ELR (cell line): ENCODE measurements at regions not wholly inside any gene's neighbourhood (a gene's known extent, or its start where the extent isn't known, plus 50 kb on each side); places are given as distances from the start of the nearest gene placed in this dataset.
A peak's percentile ranks its signal among the peaks of the same experiment; 100 is the strongest.

Source experiments
- DNase-seq: peaks from one replicate; pipeline ENCODE4 v3.0.0-alpha.2; 2015; ENCODE audit warnings: low read depth

GRCh38 chr5:148913493-148913892, 87.1 kb downstream of the ADRB2 start:
- DNase-seq, result no peak

- DNase-seq, result peak; percentile 95
Measured at GRCh38 chr5:148913985-148914431, 87.6 kb downstream of the ADRB2 start.

DNA sequence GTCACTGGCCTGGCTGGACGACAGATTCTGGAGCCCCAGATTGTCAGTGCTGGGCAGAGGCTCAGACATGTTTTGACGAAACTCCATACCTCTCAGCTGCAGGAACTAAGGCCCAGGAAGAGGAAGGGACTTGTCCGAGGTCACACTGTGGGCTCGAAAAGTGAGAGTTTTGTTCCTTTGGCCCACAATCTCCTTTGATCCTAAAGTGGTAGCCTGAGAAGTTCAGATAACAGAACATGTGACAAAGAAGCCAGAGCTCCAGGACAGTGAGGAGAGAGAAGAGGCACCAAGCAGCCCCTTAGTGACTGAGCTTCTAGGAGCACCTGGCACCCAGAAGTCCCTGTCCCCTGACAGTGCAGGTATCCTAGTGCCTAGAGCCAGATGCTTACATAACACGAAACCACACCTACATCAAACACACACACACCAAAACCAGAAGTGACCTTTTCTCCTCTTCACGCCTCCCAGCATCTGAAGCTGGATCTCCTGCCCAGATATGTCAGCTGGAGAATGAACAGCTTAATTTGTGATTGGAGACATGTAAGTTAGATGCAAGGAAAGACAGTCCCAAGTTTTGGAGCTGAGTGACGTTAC, 88.9 kb downstream of the ADRB2 start:
- no peak for DNase-seq

GRCh38 chr5:148920646-148921288, 94.4 kb downstream of the ADRB2 start:
- DNase-seq, result no peak

DNA sequence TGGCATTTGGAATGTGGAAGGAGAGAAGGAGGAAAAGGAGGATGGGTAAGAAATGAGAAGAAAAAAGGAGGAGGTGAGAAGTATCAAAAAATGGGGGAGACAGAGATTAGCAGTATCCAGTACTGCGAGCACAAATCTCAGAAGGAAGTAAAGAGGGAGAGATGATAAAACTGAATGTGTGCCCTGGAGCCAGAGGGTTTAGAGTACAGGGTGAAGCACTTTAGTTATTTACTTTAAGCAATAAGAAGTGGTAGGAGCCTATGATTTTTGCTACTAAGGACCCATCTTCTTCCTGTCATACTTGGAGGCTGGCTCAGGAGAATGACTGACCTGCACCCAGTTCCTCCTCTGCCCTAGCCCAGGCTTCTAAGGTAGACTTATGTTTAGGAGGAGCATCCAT, 94.9 kb downstream of the ADRB2 start:
- no peak for DNase-seq

- DNase-seq, result no peak
Measured at GRCh38 chr5:148922606-148923005, 96.2 kb downstream of the ADRB2 start.

- DNase-seq, result no peak
Measured at GRCh38 chr5:148923023-148923422, 96.6 kb downstream of the ADRB2 start.

DNA sequence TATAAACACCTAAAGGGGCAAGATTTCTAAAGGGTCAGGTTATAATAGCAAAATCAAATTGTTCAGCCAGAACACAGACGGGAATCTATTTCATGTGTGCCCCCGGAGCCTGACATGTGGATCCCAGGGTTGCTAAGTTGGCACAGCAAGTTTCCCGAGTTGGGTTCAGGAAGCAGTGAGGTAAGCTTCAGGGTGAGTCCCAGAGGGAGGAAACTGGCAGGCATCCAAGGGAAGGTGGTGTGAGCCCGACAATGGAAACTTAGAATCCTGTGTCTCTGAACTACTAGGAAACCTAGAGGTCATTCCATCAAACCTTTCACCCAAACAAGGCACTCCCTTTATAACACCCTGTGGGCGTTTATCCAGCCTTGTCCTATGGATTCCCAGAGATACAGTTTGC, 98.4 kb downstream of the ADRB2 start:
- peak; percentile 22 for DNase-seq

DNA sequence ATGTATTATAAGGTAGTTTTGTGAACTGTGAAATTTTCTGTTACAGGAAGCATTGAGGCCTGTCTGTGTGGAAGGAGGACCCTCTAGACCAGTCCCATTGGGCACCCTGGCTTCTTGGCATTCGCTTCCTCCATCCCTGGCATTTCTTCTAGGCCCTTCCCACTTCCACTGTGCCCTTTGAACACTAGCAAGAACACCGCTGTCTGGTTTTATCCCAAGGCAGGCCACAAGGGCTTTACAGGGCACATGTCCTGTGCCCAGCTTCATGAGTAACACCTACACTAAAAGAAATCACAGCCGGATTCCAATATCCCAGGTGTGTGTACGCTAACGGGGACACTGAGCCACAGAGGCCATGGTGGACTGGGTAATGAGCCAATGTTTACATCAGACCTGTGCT, 99.8 kb downstream of the ADRB2 start:
- no peak for DNase-seq

GRCh38 chr5:148927307-148927946, 101.0 kb downstream of the ADRB2 start:
- no peak for DNase-seq

- DNase-seq, result peak; percentile 70
Measured at GRCh38 chr5:148928141-148928540, 101.7 kb downstream of the ADRB2 start.

DNA sequence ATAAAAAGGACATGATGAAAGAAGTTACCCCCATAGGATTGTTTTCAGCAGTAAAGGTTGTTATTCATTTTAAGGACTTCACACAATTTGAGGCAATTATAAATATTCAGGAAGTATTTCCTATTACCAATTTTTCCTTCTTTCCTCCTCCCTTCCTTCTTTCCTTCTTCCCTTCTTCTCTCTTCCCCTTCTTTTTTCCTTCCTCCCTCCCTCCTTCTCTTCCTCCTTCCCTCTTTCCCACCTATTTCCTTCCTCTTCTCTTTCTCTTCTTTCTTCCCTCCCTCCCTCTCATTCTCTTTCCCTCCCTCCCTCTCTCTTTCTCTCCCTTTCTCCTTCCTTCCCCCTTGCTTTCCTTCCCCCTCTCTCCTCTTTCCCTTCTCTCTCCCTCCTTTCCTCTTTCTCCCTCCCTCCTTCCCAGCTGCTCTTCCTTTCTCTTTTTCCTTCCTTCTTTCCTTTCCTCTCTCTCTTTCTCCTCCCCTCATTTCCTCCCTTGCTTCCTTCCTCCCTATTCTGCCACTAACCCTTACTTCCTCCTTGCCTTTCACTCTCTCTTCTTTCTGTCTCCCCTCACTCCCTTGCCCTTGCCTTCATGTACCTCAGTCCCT, 105.1 kb downstream of the ADRB2 start:
- no peak for DNase-seq

GRCh38 chr5:148932355-148932935, 106.0 kb downstream of the ADRB2 start:
- no peak for DNase-seq

DNA sequence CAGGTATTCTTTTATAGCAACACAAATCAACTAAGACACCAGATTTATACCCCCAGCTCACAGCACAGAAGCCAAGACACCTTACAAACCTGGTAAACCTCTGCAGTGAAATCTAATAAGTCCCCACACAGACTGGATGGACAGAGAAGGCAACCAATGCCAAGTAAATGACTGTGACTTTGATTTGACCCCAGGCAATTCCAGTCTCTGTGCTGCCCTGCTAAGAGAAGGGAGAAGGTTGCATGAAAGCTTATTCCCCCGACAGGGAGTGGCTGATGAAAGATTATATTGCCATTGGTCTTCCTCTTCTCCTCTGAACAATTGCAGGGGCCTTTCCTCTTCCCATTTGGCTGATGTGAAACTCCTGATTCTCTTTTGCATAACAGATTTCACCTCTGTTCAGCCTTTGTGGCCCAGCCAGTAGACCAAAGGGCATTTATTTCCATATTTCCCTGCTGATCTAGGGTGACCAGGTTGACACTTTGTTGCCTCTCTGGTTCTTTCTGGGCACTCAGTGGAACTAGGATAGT, 107.6 kb downstream of the ADRB2 start:
- DNase-seq, result no peak

- DNase-seq, result peak; percentile 38
Measured at GRCh38 chr5:148934895-148935400, 108.5 kb downstream of the ADRB2 start.

DNA sequence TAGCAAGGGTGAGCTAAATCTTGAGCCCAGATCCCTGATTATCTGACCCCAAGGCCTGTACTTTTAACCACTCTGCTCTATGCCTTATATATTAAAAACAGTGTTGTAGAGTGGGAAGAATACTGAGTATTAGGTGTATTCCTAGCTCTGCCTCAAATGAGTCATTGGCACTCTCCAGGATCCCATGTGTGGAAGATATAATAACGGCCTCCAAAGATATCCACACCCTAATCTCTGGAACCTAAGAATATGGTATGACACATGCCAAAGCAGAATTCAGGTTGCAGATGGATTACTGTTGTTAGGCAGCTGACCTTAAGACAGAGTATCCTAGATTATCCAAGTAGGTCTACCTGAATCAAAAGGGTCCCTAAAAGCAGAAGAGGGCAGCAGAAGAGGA, 110.8 kb downstream of the ADRB2 start:
- DNase-seq, result peak; percentile 52

DNA sequence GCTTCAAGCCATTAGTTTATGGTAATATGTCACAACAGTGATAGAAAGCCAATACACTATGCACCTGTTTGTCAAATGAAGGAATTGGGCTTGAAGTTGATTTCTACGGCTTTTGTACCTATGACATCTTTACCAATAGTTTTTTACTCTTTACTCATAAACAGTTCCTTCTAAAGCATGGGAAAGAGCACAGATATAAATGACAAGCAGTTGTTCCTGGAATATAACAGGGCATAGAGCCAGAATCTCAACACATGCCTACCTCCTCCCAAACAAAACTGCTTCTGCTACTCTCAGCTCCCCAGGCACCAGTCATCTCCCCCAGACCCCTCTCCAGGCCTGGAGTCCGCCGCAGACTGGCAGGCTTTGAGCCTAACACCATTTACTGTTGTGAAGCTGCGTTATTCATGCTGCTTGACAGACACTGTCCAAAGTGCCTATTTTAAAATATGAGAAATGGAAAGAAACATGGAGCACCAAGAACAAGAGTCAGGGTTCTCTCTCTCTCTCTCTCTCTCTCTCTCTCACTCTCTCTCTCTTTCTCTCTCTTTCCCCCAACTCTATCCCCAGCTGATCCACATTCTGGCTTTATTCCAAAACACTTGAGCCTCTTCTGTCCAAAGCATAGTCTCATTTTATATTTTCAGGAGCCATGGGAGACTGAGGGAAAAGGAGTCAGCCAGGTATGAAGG, 111.6 kb downstream of the ADRB2 start:
- DNase-seq, result no peak

- no peak for DNase-seq
Measured at GRCh38 chr5:148938522-148938882, 112.1 kb downstream of the ADRB2 start.

- peak; percentile 86 for DNase-seq
Measured at GRCh38 chr5:148939676-148940075, 113.3 kb downstream of the ADRB2 start.

DNA sequence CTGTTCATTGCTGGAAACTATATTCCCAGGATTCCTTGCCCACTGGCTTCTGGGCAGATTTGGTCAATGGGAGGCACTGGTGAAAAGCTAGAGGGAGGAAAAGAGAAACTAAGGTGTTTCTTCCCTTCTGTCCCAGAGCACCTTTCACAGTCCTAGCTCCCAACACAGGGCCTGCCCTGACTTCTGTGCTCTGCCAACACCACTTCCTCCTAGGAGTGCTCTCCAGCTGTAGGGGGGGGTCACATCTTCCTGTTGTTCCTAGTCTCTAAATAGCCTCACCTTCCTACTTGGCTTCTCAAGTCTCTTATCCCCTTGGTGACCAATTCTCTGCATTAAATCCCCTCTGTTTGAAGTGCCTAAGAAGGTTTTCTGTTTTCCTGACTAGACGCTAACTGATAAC, 115.4 kb downstream of the ADRB2 start:
- no peak for DNase-seq

- no peak for DNase-seq
Measured at GRCh38 chr5:148949841-148950470, 112.9 kb downstream of the SH3TC2 start.
